ENCODE measurements at regions not wholly inside any gene's neighbourhood (a gene's known extent, or its start where the extent isn't known, plus 50 kb on each side); places are given as distances from the start of the nearest gene placed in this dataset.
"Not testable (repeated sequence)": the region's sequence is repeated elsewhere in the genome, so short reads cannot be mapped to it uniquely, and the experiment has no call there.

DNA sequence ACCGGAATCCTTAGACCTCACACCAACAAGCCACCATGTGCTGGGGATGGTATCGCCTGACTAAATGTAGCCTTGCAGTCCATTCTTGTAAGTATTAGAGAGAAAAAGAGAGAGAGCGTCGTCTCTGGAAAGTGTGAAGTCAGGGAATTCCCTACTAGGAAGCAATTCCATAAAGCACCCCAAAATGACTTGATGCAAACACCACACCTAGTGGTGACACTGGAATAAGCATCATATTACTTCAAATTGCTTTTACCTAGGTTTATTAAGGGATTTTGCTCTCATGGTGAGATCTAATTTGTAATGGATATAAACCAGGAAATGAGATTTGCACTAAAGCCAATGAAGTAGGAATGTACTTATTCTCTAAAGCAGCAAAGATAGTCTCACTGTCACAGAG lies 111.4 kb upstream of the METTL9 start:
- not testable (repeated sequence) for DNase-seq (ENCODE audit: low read depth in 1 of 2, low spot score in 1 of 2)

DNA sequence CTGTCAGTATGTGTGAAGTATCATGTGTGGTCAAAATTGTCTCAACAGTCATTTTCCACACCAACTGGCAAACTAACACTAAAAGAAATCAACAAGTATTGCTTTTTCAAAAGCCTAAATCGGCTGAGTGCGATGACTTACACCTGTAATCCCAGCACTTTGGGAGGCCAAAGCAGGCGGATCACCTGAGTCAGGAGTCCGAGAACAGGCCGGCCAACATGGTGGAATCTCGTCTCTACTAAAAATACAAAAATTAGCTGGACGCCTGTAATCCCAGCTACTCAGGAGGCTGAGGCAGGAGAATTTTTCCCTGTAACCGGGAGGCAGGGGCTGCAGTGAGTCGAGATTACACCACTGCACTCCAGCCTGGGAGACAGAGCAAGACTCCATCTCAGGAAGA lies 100.3 kb upstream of the METTL9 start:
- DNase-seq (ENCODE audit: low read depth in 1 of 2, low spot score in 1 of 2): not testable (repeated sequence)

- DNase-seq (ENCODE audit: low read depth in 1 of 2, low spot score in 1 of 2): peak; percentile 44 to 53
Observed at GRCh38 chr16:21501223-21501868, 98.0 kb upstream of the METTL9 start.

DNA sequence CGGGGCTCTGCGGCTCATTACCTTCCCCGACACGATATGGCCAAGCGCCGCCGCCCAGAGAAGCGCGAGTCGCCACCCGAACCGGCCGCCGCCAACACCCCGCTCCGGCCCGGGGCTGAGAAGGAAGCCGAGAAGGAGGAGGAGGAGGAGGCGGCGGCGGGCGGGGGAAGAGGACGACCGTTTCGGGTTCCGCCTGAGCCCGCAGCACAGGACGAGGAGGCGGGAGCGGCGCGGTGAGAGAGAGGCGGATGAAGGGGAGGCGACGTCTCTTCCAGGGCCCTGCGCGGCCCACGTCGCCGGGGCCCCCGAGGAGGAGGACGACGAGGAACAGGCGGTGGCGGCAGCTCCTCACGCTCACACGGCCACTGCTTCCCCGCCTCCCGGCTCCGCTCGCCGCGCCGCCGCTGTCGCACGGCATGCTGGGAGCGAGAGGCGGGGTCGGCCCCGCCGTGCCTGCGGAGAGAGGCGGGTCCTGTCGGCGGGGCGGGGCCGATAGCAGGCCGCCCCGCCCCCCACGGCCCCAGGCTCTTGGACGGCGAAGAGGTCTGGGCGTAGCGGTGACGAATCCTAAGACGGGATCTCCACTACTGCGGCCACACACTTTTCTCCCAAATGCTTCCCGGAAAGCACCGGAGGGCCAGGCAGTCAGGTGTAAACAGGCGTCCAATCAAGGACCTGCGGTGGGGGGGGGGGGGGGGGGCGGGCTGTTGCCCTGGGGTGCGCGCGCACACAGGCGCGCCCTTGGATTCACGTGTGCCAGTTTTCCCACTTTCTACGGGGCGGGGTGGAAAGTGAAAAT lies 97.3 kb upstream of the METTL9 start:
- peak; percentile 82 to 84 for DNase-seq (ENCODE audit: low read depth in 1 of 2, low spot score in 1 of 2)

DNA sequence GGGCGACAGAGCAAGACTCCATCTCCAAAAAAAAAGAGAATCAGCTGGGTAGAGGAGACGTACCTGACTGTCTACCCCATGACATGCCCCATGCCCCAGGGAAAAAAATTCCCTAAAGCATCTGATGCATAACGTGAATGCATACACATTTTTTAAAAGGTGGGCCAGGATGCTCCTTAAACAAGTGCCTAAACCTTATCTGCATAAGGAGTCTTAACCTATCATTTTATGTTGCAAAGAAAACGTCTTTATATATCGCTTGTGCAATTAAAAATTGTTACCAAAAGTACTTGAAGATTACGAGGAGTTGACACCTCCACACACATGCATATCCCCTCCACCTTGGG lies 95.8 kb upstream of the METTL9 start:
- not testable (repeated sequence) for DNase-seq (ENCODE audit: low read depth in 1 of 2, low spot score in 1 of 2)

DNA sequence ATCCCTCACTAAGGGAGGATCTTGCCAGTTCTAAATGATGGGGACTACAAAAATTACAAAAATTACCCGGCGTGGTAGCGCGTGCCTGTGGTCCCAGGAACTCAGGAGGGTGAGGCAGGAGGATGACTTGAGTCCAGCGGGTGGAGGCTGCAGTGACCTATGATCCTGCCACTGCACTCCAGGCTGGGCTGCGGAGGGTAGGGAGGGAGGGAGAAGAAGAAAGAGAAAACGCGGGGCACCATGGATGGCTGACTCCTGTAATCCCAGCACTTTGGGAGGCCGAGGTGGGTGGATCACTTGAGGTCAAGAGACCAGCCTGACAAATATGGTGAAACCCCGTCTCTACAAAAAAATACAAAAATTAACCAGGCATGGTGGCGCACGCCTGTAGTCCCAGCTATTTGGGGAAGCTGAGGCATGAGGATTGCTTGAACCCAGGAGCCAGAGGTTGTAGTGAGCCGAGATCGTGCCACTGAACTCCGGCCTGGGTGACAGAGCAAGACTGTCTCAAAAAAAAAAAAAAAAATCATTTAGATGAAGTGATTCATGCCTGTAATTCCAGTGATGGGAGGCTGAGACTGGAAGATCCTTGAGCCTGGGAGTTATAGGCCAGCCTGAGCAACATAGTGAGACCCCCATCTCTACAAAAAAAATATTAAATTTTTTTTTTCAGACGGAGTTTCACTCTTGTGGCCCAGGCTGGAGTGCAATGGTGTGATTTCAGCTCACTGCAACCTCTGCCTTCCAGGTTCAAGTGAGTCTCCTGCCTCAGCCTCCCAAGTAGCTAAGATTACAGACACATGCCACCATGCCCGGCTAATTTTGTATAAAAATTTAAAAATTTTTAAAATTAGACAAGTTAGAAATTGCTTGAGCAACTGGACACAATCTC lies 95.2 kb upstream of the METTL9 start:
- not testable (repeated sequence) for DNase-seq (ENCODE audit: low read depth in 1 of 2, low spot score in 1 of 2)

- DNase-seq (ENCODE audit: low read depth in 1 of 2, low spot score in 1 of 2): not testable (repeated sequence)
Observed at GRCh38 chr16:21505751-21506520, 93.4 kb upstream of the METTL9 start.

DNA sequence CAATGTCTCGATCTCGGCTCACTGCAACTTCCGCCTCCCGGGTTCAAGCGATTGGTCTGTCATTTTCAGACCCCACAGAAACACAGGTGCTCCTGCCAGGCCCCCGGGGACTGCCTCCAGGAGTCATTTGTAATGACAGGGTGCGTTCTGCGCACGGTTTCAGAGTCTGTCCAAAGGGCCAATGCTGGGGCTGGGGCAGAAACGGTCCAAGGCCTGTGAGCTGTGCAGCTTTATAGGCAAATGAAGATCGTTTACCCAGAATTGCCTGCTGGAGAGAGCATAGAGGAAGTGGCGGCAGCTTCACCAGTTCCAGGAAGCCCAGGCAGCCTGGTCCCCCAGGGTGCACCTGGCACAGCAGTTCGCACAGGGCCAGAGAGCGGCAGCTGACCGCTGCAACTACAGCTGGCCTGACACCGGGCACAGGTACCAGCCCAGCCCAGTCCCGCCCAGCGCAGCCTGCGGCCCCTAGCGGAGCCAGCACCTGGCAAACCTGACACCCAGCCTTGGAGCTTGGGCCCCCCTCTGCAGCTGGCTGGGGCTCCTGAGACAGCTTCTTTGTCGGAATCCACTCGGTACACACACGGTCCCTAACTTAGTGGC lies 92.4 kb upstream of the METTL9 start:
- DNase-seq (ENCODE audit: low read depth in 1 of 2, low spot score in 1 of 2): peak in 1 of 2 donors; percentile 28

GRCh38 chr16:21507631-21508305 lies 91.6 kb upstream of the METTL9 start:
- not testable (repeated sequence) for DNase-seq (ENCODE audit: low read depth in 1 of 2, low spot score in 1 of 2)

DNA sequence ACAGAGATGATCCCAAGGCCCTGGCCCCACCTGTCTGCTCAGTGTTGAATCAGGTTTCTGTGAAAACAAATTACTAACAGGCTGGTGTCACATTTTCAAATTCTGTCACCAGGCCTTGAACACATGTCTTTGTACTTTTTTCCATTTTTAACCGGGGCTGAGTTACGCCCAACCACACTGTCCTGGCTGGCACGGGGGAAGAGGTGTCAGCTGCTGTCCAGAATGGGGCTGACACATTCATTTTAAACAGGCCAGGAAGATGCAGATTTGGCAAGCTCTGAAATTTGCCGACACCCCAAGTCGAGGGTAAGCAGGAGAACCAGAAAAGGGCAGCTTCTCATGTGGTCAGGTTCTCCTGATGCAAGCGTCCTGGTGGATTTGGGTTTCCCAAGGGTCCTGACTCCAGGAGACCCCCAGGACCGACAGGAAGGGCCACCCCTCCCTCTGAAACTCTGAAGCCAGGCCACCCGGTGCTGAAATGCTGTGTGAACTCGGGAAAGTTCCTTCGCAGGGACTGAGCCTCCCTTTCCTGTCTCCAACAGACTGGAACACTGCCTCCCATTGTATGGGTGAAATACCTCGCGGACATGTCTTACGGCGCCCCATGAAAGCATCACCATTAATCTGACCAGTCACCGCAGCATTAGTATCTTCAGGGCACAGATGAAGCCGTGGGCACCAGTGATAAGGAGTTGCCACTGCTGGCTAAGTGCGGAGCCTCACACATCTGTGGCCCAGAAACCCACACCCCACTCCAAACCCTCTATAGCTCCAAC lies 90.5 kb upstream of the METTL9 start:
- DNase-seq (ENCODE audit: low read depth in 1 of 2, low spot score in 1 of 2): not testable (repeated sequence)

GRCh38 chr16:21509437-21510086 lies 89.8 kb upstream of the METTL9 start:
- not testable (repeated sequence) for DNase-seq (ENCODE audit: low read depth in 1 of 2, low spot score in 1 of 2)

DNA sequence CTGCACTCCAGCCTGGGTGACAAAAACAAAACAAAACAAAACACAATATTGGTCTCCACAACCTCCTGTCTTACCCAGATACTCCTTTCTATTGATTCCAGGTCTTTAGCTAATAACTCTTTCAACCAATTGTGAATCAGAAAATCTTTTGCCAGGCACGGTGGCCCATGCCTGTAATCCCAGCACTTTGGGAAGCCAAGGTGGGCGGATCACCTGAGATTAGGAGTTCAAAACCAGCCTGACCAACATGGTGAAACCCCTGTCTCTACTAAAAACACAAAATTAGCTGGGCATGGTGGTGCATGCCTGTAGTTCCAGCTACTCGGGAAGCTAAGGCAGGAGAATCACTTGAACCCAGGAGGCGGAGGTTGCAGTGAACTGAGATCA lies 88.5 kb upstream of the METTL9 start:
- DNase-seq (ENCODE audit: low read depth in 1 of 2, low spot score in 1 of 2): not testable (repeated sequence)

DNA sequence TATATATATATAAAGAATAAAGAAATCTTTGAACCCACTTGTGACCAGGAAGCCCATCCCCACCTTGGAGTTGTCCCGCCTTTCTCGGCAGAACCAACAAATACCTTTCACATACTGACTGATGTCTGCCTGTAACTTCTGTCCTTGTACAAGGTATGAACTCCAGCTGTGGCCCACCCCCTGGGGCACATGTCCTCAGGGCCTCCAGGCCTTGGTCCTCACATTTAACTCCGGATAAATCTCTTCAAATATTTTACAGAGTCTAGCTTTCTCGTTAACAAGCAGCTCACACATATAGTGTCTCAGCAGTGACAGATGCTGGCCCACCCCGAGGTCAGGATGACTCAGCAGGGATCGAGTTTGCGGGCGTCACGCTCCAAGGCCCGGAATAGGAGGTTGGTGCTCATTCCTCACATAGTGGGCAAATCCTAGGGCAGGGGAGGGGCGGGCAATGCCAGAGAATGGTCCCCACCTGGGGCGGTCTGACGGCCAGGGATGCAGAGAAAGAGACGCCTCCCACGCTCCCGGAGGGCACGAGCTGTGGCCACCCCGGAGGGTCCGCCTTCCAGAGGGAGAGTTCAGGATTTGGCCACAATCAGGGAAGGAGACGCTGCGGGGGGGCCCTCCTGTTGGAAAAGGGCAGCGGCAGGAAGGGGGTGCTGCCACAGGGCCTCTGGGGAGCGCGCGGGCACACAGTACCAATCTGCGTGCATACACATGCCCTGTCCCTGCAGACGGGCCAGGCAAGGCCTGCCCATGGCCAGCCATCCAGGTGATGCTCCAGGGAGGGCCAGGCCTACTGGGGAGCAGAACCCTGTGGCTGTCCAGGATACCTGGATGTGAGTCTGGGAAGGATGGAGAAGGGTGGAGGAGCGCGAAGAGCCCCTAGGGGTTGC lies 87.8 kb upstream of the METTL9 start:
- DNase-seq (ENCODE audit: low read depth in 1 of 2, low spot score in 1 of 2): not testable (repeated sequence)

GRCh38 chr16:21512280-21513192 lies 86.8 kb upstream of the METTL9 start:
- DNase-seq (ENCODE audit: low read depth in 1 of 2, low spot score in 1 of 2): not testable (repeated sequence)

DNA sequence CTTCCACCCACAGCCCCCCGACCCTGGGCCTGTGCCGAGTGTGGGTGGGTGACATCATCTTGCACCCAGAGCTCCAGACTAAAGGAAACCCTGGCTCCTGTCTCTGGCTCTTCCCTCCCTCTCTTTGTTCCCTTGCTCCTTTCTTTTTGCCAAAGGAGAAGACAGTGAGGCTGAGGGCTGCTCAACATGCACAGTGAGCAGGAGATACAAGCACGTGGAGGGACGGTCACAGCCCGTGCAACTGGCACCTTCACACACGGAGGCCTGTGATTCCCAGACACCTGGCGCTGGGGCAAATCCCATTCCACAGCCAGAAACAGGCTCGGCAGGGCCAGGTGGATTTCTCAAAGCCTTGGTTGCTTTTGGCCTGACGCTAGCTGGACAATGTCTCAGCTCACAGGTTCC lies 86.0 kb upstream of the METTL9 start:
- DNase-seq (ENCODE audit: low read depth in 1 of 2, low spot score in 1 of 2): not testable (repeated sequence)

GRCh38 chr16:21513812-21514473 lies 85.4 kb upstream of the METTL9 start:
- DNase-seq (ENCODE audit: low read depth in 1 of 2, low spot score in 1 of 2): not testable (repeated sequence)
